ENCODE measurements at regions not wholly inside any gene's neighbourhood (a gene's known extent, or its start where the extent isn't known, plus 50 kb on each side); places are given as distances from the start of the nearest gene placed in this dataset.
"Not testable (repeated sequence)": the region's sequence is repeated elsewhere in the genome, so short reads cannot be mapped to it uniquely, and the experiment has no call there.

- DNase-seq (ENCODE audit: low spot score), result no peak
Measured at GRCh38 chr20:20791664-20792568, 79.5 kb upstream of the RALGAPA2 start.

- DNase-seq (ENCODE audit: low spot score), result no peak
Measured at GRCh38 chr20:20788308-20788707, 75.9 kb upstream of the RALGAPA2 start.

- DNase-seq (ENCODE audit: low spot score), result no peak
Measured at GRCh38 chr20:20786428-20786827, 74.0 kb upstream of the RALGAPA2 start.

- DNase-seq (ENCODE audit: low spot score), result no peak
Measured at GRCh38 chr20:20785226-20785625, 72.8 kb upstream of the RALGAPA2 start.

- DNase-seq (ENCODE audit: low spot score), result not testable (repeated sequence)
Measured at GRCh38 chr20:20784450-20784849, 72.0 kb upstream of the RALGAPA2 start.

GRCh38 chr20:20783450-20783849 lies 71.0 kb upstream of the RALGAPA2 start:
- DNase-seq (ENCODE audit: low spot score), result no peak

GRCh38 chr20:20782755-20783154 lies 70.3 kb upstream of the RALGAPA2 start:
- DNase-seq (ENCODE audit: low spot score), result no peak

GRCh38 chr20:20782231-20782630 lies 69.8 kb upstream of the RALGAPA2 start:
- DNase-seq (ENCODE audit: low spot score), result no peak

- DNase-seq (ENCODE audit: low spot score), result no peak
Measured at GRCh38 chr20:20781029-20781428, 68.6 kb upstream of the RALGAPA2 start.

- peak; percentile 9 for DNase-seq (ENCODE audit: low spot score)
Measured at GRCh38 chr20:20780127-20780824, 67.8 kb upstream of the RALGAPA2 start.

- no peak for DNase-seq (ENCODE audit: low spot score)
Measured at GRCh38 chr20:20778676-20779075, 66.2 kb upstream of the RALGAPA2 start.

- no peak for DNase-seq (ENCODE audit: low spot score)
Measured at GRCh38 chr20:20772497-20773085, 60.1 kb upstream of the RALGAPA2 start.

GRCh38 chr20:20768202-20768815 lies 55.9 kb upstream of the RALGAPA2 start:
- DNase-seq (ENCODE audit: low spot score), result no peak

GRCh38 chr20:20765696-20766365 lies 53.4 kb upstream of the RALGAPA2 start:
- DNase-seq (ENCODE audit: low spot score), result no peak

- no peak for DNase-seq (ENCODE audit: low spot score)
Measured at GRCh38 chr20:20763650-20764049, 51.2 kb upstream of the RALGAPA2 start.

All from GM03348 (cell line).